GM21367 (cell line): ENCODE measurements at regions not wholly inside any gene's neighbourhood (a gene's known extent, or its start where the extent isn't known, plus 50 kb on each side); places are given as distances from the start of the nearest gene placed in this dataset.

ENCODE experiments used
- ATAC-seq: cut with Tn5 transposase; IDR thresholded peaks from one replicate; pipeline ENCODE4 v1.9.1; 2021; ENCODE audit not compliant: unreplicated experiment

- no peak for ATAC-seq
These were observed 263.6 kb upstream of the PTGER4 start for GRCh38 chr5:40416098-40416497.

DNA sequence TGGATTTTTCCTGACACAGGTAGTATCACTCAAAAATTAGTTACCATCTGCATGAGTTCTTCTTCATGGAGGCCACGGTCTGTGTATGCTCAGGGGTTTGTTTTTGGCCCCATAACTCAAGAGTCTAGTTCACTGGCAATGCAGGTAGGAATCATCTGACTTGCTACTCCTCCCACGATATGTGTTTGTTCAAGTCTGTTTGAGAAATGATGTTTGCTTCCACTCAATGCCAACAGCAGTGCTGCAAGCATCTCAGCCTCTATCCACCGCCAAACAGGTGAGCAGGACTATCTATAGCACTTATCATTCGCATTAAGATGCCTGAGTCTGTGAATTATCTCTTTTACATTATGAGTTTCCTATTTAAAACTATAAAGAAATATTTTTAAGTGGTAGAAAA is 264.8 kb upstream of the PTGER4 start:
- no peak for ATAC-seq

DNA sequence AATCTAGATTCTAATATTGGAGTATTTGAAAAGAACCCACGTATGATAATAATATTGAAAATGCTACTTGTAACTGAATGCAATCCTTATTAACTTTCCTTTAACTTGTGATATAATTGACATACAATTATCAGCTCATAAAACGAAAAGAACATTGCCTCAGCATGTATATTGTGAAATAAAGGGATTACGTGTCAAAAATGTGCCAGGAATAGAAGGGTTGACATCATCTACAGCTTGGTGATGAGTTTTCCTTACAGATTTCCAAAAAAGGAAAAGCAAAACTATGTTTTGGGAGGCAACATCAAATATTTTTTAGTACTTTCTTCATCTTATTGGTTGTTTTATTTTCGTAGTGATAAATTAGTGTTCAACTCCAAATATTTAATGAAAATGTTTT is 266.0 kb upstream of the PTGER4 start:
- ATAC-seq: no peak

DNA sequence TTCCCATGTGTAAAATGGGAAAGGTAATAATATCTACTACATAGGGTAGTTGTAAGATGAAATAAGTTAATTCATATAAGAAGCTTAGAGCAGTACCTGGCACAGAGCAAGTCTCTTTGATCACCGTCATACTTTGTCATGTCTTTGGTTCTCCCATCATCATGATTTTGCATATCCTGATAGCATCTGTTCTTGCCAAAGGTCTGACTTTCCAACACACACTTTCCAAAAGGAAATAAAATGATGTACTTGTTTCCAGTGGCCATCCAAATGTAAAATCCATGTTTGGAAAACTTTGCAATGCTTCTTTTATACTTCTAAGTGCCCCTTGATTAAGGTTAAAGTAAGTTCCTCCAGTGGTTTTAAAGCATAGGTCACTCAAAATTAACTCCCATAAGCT is 266.9 kb upstream of the PTGER4 start:
- ATAC-seq: no peak

GRCh38 chr5:40410964-40411635 is 268.6 kb upstream of the PTGER4 start:
- no peak for ATAC-seq

GRCh38 chr5:40410231-40410861 is 269.4 kb upstream of the PTGER4 start:
- ATAC-seq: no peak

- ATAC-seq: no peak
These were observed 270.1 kb upstream of the PTGER4 start for GRCh38 chr5:40409601-40410000.

DNA sequence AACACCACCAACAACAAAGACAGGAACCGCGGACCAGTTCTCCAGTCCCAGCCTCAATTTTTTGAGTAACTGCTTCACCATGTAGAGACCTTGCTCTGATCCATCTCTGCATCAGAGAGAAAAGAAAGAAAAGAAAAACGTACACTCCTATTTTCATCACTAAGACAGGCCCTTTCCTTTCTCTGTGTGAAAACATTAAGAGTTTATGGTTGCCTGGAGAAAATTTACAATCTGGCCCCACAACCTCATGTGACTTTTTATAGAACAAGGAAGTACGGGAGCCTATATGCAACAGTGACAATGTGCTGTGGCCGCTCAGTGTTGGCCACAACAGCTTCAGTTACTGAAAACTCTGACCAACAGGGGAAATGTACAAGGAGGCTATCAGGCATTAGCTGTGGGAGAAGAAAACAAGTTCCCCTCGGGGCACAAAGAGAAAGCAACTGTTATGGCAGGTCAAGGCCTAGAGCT is 272.9 kb upstream of the PTGER4 start:
- no peak for ATAC-seq

GRCh38 chr5:40405996-40406740 is 273.5 kb upstream of the PTGER4 start:
- ATAC-seq: no peak

DNA sequence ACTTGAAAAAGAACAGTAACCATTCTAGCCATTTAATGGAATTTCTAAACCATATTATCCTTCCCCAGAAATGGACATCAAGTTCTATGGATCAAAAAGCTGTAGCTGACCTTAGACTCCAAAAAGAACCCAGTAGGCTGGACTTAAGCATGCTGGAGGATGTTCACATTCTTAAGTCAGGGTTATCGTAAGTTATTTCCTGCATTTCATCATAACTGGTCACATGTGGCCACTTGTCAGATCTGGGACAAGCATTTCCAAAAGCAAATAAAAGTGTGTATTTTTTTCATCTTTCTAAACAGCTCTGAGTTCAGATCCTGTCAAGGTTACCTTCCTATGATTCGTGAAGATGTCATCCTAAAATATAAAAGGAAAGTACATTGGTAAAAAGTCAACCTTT is 274.5 kb upstream of the PTGER4 start:
- no peak for ATAC-seq

DNA sequence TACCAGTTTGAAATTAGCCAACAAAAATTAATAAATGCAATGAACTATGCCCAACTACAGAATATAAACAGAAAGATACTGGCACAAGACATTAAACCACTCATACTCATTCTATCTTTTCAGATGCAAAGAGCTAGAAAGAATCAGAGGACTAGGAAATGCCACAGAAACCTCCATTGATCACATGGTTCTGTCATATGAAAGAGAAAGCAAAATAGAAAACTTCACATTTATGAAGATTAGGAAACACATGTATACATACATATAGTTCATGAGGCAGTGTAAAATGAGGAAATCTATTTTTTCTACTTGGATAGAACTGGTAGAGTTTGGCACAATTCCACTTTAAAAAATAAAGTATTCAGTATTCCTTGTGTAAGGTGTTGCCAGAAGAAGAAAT is 275.1 kb upstream of the PTGER4 start:
- peak; percentile 75 for ATAC-seq

- no peak for ATAC-seq
These were observed 277.7 kb upstream of the PTGER4 start for GRCh38 chr5:40402007-40402364.

DNA sequence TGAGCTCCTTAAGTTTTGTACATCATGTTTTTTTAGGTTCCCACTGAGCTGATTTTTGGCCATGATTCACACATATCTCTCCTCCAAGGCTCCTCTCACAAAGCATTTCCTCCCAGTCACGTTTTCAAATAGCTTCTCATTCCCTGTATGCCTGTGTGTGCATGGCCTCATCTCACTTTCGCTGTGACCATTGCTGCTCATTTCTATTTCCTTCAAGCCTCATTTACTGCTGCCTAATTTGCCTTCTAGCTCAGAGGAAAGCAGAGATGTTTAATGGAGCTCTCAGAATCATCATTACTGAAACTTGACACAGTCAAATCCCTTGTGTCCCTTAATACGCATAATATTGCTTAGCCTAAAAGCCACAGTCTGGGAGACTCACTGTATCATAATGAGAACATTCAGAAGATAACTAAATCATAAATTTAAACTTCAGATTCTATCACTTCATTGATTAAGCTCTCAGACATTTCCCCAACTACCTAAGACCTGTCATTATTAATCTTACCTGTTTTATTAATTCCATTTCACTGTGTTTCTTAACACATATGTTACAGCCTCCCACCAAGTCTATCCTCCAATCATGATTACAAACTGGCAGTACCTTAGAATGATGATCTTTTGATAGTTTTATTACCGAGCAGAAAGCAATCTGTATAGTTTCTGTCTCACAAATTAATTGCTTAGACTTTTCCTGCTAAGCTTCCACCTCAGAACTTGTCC is 278.3 kb upstream of the PTGER4 start:
- peak; percentile 65 for ATAC-seq

DNA sequence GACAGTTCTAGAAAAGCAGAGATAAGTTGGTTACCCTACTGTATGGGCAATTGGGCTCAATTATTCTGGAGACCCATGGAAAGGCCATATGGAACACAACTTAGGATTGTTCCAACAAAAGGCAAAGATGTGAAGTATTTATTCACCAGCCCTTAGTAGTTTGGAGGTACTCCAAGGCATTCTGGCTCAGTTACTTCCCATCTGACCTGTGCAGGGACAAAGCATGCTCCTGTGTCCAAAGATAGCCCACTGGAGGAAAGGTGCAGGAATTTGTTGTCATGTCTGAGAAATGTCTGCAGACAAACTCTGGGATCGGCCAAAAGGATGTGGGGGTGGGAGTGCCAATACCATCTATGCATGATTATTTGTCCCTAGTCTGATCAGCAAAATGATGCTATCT is 279.5 kb upstream of the PTGER4 start:
- ATAC-seq: no peak

GRCh38 chr5:40399349-40399748 is 280.4 kb upstream of the PTGER4 start:
- ATAC-seq: no peak

- no peak for ATAC-seq
These were observed 281.7 kb upstream of the PTGER4 start for GRCh38 chr5:40397976-40398375.

GRCh38 chr5:40397091-40397490 is 282.6 kb upstream of the PTGER4 start:
- no peak for ATAC-seq

DNA sequence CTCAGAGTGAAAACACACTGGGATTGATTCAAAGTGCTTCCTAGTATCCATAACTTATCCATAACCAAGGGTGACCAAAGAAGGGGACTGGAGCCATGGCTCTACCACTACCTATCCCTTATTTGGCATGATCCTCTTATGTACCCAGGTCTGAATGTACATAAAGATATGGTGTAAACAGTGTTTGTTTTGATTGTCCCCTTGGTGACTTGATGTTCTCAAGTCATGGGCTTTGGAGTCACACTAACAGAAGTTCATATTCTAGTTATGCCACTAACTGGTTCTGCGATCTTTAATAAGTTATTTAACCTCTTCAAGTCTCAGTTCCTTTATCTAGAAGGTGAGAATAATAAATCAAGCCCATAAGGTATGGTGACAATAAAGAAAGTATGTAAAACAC is 283.4 kb upstream of the PTGER4 start:
- ATAC-seq: no peak

- no peak for ATAC-seq
These were observed 284.5 kb upstream of the PTGER4 start for GRCh38 chr5:40395251-40395650.

DNA sequence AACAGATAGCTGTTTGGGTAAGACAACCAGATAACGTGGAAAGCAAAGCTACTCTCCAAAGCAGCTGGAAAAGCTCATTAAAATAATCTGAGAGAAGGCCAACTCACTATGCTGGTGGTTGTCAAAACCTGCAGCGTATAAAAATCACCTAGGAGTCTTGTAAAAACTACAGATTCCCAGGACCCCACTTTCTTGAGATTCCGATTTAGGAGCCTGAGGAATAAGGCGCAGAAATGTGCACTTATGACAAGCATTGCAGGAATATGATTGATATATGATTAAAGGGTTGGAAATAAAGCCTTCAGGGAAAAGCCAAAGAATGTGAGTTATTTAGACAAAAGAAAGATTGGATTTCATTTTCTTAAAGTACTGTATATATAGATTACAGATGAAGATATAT is 285.0 kb upstream of the PTGER4 start:
- ATAC-seq: no peak

GRCh38 chr5:40391642-40392041 is 288.1 kb upstream of the PTGER4 start:
- ATAC-seq: no peak
